SU-DHL-6 (cell line): ENCODE measurements at regions not wholly inside any gene's neighbourhood (a gene's known extent, or its start where the extent isn't known, plus 50 kb on each side); places are given as distances from the start of the nearest gene placed in this dataset.

Experiments
- EZH2phosphoT487 ChIP-seq: fragments of 200-600 bp; sonication (generic), shearing (Covaris generic); conservative IDR thresholded peaks from 2 replicates; pipeline ENCODE4 v1.6.1; 2018; ENCODE audit warnings: mild to moderate bottlenecking, antibody characterized with exemption, low read length, moderate library complexity, mixed read lengths
- TF ChIP-seq, protein P1 (sequence below): fragments of 200-600 bp; sonication (generic); IDR thresholded peaks from one replicate; pipeline ENCODE4 v1.5.1; 2017; ENCODE audit warnings: antibody characterized with exemption, mild to moderate bottlenecking, low read length, moderate library complexity; ENCODE audit not compliant: insufficient read depth, poor library complexity, severe bottlenecking

DNA sequence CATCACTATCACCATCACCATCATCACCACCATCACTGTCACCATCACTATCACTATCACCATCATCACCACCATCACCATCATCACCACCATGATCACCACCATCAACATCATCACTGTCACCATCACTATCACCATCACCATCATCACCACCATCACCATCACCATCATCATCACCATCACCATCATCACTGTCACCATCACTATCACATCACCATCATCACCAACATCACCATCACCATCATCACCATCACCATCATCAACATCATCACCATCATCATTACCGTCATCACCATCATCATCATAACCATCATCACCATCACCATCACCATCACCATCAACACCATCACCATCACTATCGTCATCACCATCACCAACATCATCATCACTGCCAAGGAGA is 273.8 kb downstream of the FOXL1 start:
- TF ChIP-seq, protein P1, sequence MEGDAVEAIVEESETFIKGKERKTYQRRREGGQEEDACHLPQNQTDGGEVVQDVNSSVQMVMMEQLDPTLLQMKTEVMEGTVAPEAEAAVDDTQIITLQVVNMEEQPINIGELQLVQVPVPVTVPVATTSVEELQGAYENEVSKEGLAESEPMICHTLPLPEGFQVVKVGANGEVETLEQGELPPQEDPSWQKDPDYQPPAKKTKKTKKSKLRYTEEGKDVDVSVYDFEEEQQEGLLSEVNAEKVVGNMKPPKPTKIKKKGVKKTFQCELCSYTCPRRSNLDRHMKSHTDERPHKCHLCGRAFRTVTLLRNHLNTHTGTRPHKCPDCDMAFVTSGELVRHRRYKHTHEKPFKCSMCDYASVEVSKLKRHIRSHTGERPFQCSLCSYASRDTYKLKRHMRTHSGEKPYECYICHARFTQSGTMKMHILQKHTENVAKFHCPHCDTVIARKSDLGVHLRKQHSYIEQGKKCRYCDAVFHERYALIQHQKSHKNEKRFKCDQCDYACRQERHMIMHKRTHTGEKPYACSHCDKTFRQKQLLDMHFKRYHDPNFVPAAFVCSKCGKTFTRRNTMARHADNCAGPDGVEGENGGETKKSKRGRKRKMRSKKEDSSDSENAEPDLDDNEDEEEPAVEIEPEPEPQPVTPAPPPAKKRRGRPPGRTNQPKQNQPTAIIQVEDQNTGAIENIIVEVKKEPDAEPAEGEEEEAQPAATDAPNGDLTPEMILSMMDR, result no peak
- no peak for TF ChIP-seq EZH2phosphoT487
